Transverse colon (tissue), 4 donors: ENCODE measurements at regions not wholly inside any gene's neighbourhood (a gene's known extent, or its start where the extent isn't known, plus 50 kb on each side); places are given as distances from the start of the nearest gene placed in this dataset.

Source experiments
- DNase-seq: peaks from one replicate; pipeline ENCODE4 v3.0.0-alpha.2; 2019
- H3K27ac ChIP-seq, 4 donors: fragments of 200-600 bp; sonication (generic); 2 replicates each; pipeline ENCODE4 v1.5.1; 2016 to 2018; ENCODE audit warnings: inconsistent platforms in 4 of 4
- H3K27me3 ChIP-seq: fragments of 200-600 bp; sonication (generic); 2 replicates; pipeline ENCODE4 v1.5.1; 2017; ENCODE audit warnings: inconsistent platforms
- H3K36me3 ChIP-seq, 4 donors: fragments of 200-600 bp; sonication (generic); 2 replicates each; pipeline ENCODE4 v1.5.1; 2017 to 2019; ENCODE audit warnings: inconsistent platforms in 4 of 4
- H3K4me1 ChIP-seq, 4 donors: fragments of 200-600 bp; sonication (generic); 2 replicates each; pipeline ENCODE4 v1.5.1; 2017 to 2020; ENCODE audit warnings: inconsistent platforms in 4 of 4
- H3K4me3 ChIP-seq, 4 donors: fragments of 200-600 bp; sonication (generic); 1 replicate in 1 of 4; 2 replicates in 3 of 4; pipeline versions ENCODE4 v1.5.1 to v1.6.1; 2017 to 2019; ENCODE audit warnings: inconsistent platforms in 4 of 4
- H3K9me3 ChIP-seq, 2 donors: fragments of 200-600 bp; sonication (generic); 2 replicates each; pipeline ENCODE4 v1.5.1; 2017 to 2019; ENCODE audit warnings: inconsistent platforms in 2 of 2
- CTCF ChIP-seq, 5 experiments: fragments of 200-600 bp in 3 of 5; fragments of 450-650 bp in 2 of 5; sonication (generic) in 3 of 5; IDR thresholded peaks; 1 replicate in 2 of 5; 2 replicates in 3 of 5; pipeline ENCODE4 v1.5.1; 2016 to 2017; ENCODE audit warnings: antibody characterized with exemption in 5 of 5, inconsistent platforms in 3 of 5, mild to moderate bottlenecking in 2 of 5, moderate library complexity in 1 of 5
- EP300 ChIP-seq: sonication (generic); formaldehyde crosslinking; IDR thresholded peaks from one replicate; pipeline ENCODE4 v1.6.1; 2017; ENCODE audit warnings: antibody characterized with exemption, low read depth
- POLR2A ChIP-seq: fragments of 450-650 bp; IDR thresholded peaks from one replicate; pipeline ENCODE4 v1.6.1; 2016; ENCODE audit warnings: antibody characterized with exemption, mild to moderate bottlenecking, moderate library complexity
- POLR2AphosphoS5 ChIP-seq, 3 donors: sonication (generic); formaldehyde crosslinking; IDR thresholded peaks; one replicate each; pipeline ENCODE4 v1.6.1; 2016; ENCODE audit warnings: antibody characterized with exemption in 3 of 3
- WGBS, 2 donors: methylation state at CpG; one replicate each; pipeline ENCODE4 v1.1.5; 2018; ENCODE audit warnings: low coverage in 1 of 2; 5-methylcytosine and 5-hydroxymethylcytosine counted together
- in situ Hi-C, 4 donors: fragments of 200-750 bp; cut with MboI; loops; one replicate each; pipeline versions ENCODE4 v1.15.0 to v1.15.1; 2017; ENCODE audit warnings: low sequenced_read_pairs in 3 of 4, low pct_ligation_motif_present in 1 of 4, low pct_unique_long_range_greater_than_20kb in 1 of 4
- intact Hi-C: fragments of 100-400 bp; cut with DNase I; formaldehyde crosslinking; loops from one replicate; pipeline ENCODE4 v1.15.1; 2023; ENCODE audit warnings: low total_unique reads

- in situ Hi-C loops (no loop called here), intact Hi-C loops (no loop called here)
- 90 to 91% methylated on average over 7 of the region's 7 CpGs for WGBS, 2 donors
- H3K27ac ChIP-seq, result no peak overlapping the region
- no peaks in the 10 kb centered on the region for H3K27me3 ChIP-seq
- H3K36me3 ChIP-seq, result no peaks in the 10 kb centered on the region
- no peak for TF ChIP-seq POLR2AphosphoS5 (IDR thresholded peaks at IDR 0.05)
- TF ChIP-seq CTCF (IDR thresholded peaks at IDR 0.05), result no peak
- no peak for TF ChIP-seq EP300
- no peak for TF ChIP-seq POLR2A
- H3K4me1 ChIP-seq, result peaks cover 0 to 19% (median 9%) of the 10 kb centered on the region in 4 donors
- no peak overlapping the region for H3K4me3 ChIP-seq
- H3K9me3 ChIP-seq, result no peaks in the 10 kb centered on the region
- DNase-seq, result no peak
Measured at GRCh38 chr13:99722931-99723330, 221.7 kb downstream of the TM9SF2 start.

- Histone ChIP-seq H3K36me3 (no peaks in the 10 kb centered on the region), H3K9me3 (no peaks in the 10 kb centered on the region), H3K27ac (no peak overlapping the region), H3K27me3 (no peaks in the 10 kb centered on the region), H3K4me1 (peaks cover 0 to 19% (median 9%) of the 10 kb centered on the region in 4 donors), H3K4me3 (no peak overlapping the region)
- in situ Hi-C loops, result no loop called here
- 89 to 90% methylated on average over 2 to 3 of the region's 3 CpGs for WGBS, 2 donors
- intact Hi-C loops, result no loop called here
- DNase-seq, result no peak
- no peak for TF ChIP-seq CTCF (IDR thresholded peaks at IDR 0.05)
- TF ChIP-seq POLR2AphosphoS5 (IDR thresholded peaks at IDR 0.05), result no peak
- TF ChIP-seq EP300, result no peak
- TF ChIP-seq POLR2A, result no peak
Measured at GRCh38 chr13:99722338-99722818, 221.1 kb downstream of the TM9SF2 start.

GRCh38 chr13:99721606-99722337 lies 220.5 kb downstream of the TM9SF2 start:
- DNase-seq, result no peak
- intact Hi-C loops (no loop called here), in situ Hi-C loops (no loop called here)
- Histone ChIP-seq H3K4me3 (no peak overlapping the region), H3K4me1 (peaks cover 0 to 19% (median 9%) of the 10 kb centered on the region in 4 donors), H3K27me3 (no peaks in the 10 kb centered on the region), H3K9me3 (no peaks in the 10 kb centered on the region), H3K27ac (no peak overlapping the region), H3K36me3 (no peaks in the 10 kb centered on the region)
- TF ChIP-seq POLR2A (no peak), CTCF (IDR thresholded peaks at IDR 0.05) (no peak), EP300 (no peak), POLR2AphosphoS5 (IDR thresholded peaks at IDR 0.05) (no peak)
- WGBS, 2 donors, result 81 to 100% methylated on average over 2 to 4 of the region's 4 CpGs

- peaks cover 0 to 6% (median 2%) of the 10 kb centered on the region in 4 donors for H3K4me1 ChIP-seq
- WGBS, 2 donors, result 80 to 100% methylated on average over 1 to 2 of the region's 2 CpGs
Measured at GRCh38 chr13:99717959-99718674, 216.8 kb downstream of the TM9SF2 start.

More at GRCh38 chr13:99717959-99718674, 216.8 kb downstream of the TM9SF2 start:
- Histone ChIP-seq H3K4me3 (no peak overlapping the region), H3K27ac (no peak overlapping the region), H3K27me3 (no peaks in the 10 kb centered on the region), H3K9me3 (no peaks in the 10 kb centered on the region), H3K36me3 (no peaks in the 10 kb centered on the region)
- in situ Hi-C loops (no loop called here), intact Hi-C loops (no loop called here)
- TF ChIP-seq CTCF (IDR thresholded peaks at IDR 0.05) (no peak), EP300 (no peak), POLR2AphosphoS5 (IDR thresholded peaks at IDR 0.05) (no peak), POLR2A (no peak)
- no peak for DNase-seq
